IMR-90 (cell line): ENCODE measurements at regions not wholly inside any gene's neighbourhood (a gene's known extent, or its start where the extent isn't known, plus 50 kb on each side); places are given as distances from the start of the nearest gene placed in this dataset.

ENCODE experiments used
- ATAC-seq: fragments of 200-7000 bp; cut with Tn5 transposase; 2 replicates; pipeline ENCODE4 v1.9.1; 2020; ENCODE audit warnings: low read depth, mild to moderate bottlenecking, moderate library complexity
- BruUV-seq: library from RNA; stranded (reverse); fragments of 400-500 nt; replicated peaks from 2 replicates; lab custom pipeline; 2021; lab: Mats Ljungman, UMichigan
- CTCF ChIA-PET: fragments of 300-600 bp; formaldehyde crosslinking; extraction: SDS; loops from one replicate; lab custom pipeline; 2021; ENCODE audit warnings: antibody characterized with exemption; lab: Yijun Ruan, JAX
- POLR2A ChIA-PET: fragments of 300-600 bp; sonication (Branson Sonifier 250); formaldehyde crosslinking; loops from one replicate; lab custom pipeline; 2022; ENCODE audit warnings: antibody characterized with exemption; ENCODE audit not compliant: unreplicated experiment; lab: Charles Lee
- DNase-seq: peaks from one replicate; pipeline ENCODE4 v3.0.0; 2013
- H2AFZ ChIP-seq: replicated peaks from 2 replicates; pipeline ENCODE3; 2013; ENCODE audit warnings: low read length, mild to moderate bottlenecking; ENCODE audit not compliant: poor library complexity
- H2AK5ac ChIP-seq: 2 replicates; pipeline ENCODE4 v1.6.1; 2013; ENCODE audit warnings: low read depth, low read length, inconsistent platforms
- H2AK9ac ChIP-seq: replicated peaks from 2 replicates; pipeline ENCODE3; 2013; ENCODE audit warnings: mild to moderate bottlenecking, low read depth, low read length, moderate library complexity; ENCODE audit not compliant: poor library complexity
- H2BK120ac ChIP-seq: 2 replicates; pipeline ENCODE4 v1.6.1; 2013; ENCODE audit warnings: low read depth, low read length, inconsistent platforms
- H2BK15ac ChIP-seq: 3 replicates; pipeline ENCODE4 v1.6.1; 2013; ENCODE audit warnings: low read depth, low read length, inconsistent platforms
- H2BK20ac ChIP-seq: 2 replicates; pipeline ENCODE4 v1.6.1; 2013; ENCODE audit warnings: low read depth, mild to moderate bottlenecking, inconsistent platforms, low read length, moderate library complexity
- H2BK5ac ChIP-seq: 2 replicates; pipeline ENCODE4 v1.6.1; 2013; ENCODE audit warnings: mild to moderate bottlenecking, low read depth, low read length, inconsistent platforms; ENCODE audit not compliant: poor library complexity, severe bottlenecking
- H3K14ac ChIP-seq: replicated peaks from 2 replicates; pipeline ENCODE4 v1.6.1; 2013; ENCODE audit warnings: low read depth, low read length, inconsistent platforms
- H3K18ac ChIP-seq: 2 replicates; pipeline ENCODE4 v1.6.1; 2013; ENCODE audit warnings: low read depth, low read length, control low read depth
- H3K23ac ChIP-seq: 2 replicates; pipeline ENCODE4 v1.6.1; 2013; ENCODE audit warnings: low read depth, low read length, inconsistent platforms
- H3K27ac ChIP-seq: 2 replicates; pipeline ENCODE4 v1.5.1; 2013; ENCODE audit warnings: mild to moderate bottlenecking, control low read depth, low read length; ENCODE audit not compliant: insufficient read depth
- H3K27me3 ChIP-seq: 2 replicates; pipeline ENCODE4 v1.6.1; 2013; ENCODE audit warnings: low read length; ENCODE audit not compliant: control insufficient read depth, insufficient read depth
- H3K36me3 ChIP-seq: 2 replicates; pipeline ENCODE4 v1.6.1; 2013; ENCODE audit warnings: low read length, mixed read lengths; ENCODE audit not compliant: control insufficient read depth, insufficient read depth
- H3K4ac ChIP-seq: 2 replicates; pipeline ENCODE4 v1.6.1; 2013; ENCODE audit warnings: low read depth, low read length, inconsistent platforms
- H3K4me1 ChIP-seq: 2 replicates; pipeline ENCODE4 v1.6.1; 2013; ENCODE audit warnings: low read length, mixed read lengths; ENCODE audit not compliant: control insufficient read depth, insufficient read depth
- H3K4me2 ChIP-seq: 2 replicates; pipeline ENCODE4 v1.6.1; 2013; ENCODE audit warnings: low read depth, mild to moderate bottlenecking, control low read depth, low read length, moderate library complexity
- H3K4me3 ChIP-seq: 2 replicates; pipeline ENCODE4 v1.5.1; 2013; ENCODE audit warnings: low read depth, mild to moderate bottlenecking, control low read depth, low read length, moderate library complexity; ENCODE audit not compliant: insufficient read depth
- H3K56ac ChIP-seq: 2 replicates; pipeline ENCODE4 v1.6.1; 2013; ENCODE audit warnings: low read length, inconsistent platforms; ENCODE audit not compliant: insufficient read depth; ENCODE audit errors: extremely low read depth
- H3K79me1 ChIP-seq, 2 experiments: 2 replicates each; pipeline ENCODE4 v1.6.1; 2013; ENCODE audit warnings: low read length in 2 of 2, inconsistent platforms in 1 of 2, low read depth in 1 of 2
- H3K9ac ChIP-seq: 2 replicates; pipeline ENCODE4 v1.6.1; 2013; ENCODE audit warnings: low read depth, low read length, control low read depth
- H3K9me1 ChIP-seq: 2 replicates; pipeline ENCODE4 v1.6.1; 2013; ENCODE audit warnings: low read length, inconsistent platforms; ENCODE audit not compliant: insufficient read depth
- H3K9me3 ChIP-seq: 2 replicates; pipeline ENCODE4 v1.6.1; 2013; ENCODE audit warnings: low read length; ENCODE audit not compliant: control insufficient read depth, insufficient read depth
- H4K20me1 ChIP-seq: 2 replicates; pipeline ENCODE4 v1.6.1; 2013; ENCODE audit warnings: low read length, inconsistent platforms; ENCODE audit not compliant: insufficient read depth
- H4K5ac ChIP-seq: 2 replicates; pipeline ENCODE4 v1.6.1; 2013; ENCODE audit warnings: mild to moderate bottlenecking, low read depth, low read length, control low read depth
- H4K8ac ChIP-seq, 2 experiments: 2 replicates each; pipeline ENCODE4 v1.6.1; 2013; ENCODE audit warnings: low read depth in 2 of 2, low read length in 2 of 2, control low read depth in 1 of 2, inconsistent platforms in 1 of 2
- H4K91ac ChIP-seq: 2 replicates; pipeline ENCODE4 v1.6.1; 2013; ENCODE audit warnings: low read depth, low read length, inconsistent platforms; ENCODE audit not compliant: insufficient read depth
- BHLHE40 ChIP-seq: fragments of 150-350 bp; IDR thresholded peaks from 2 replicates; pipeline ENCODE4 v1.6.1; 2016; ENCODE audit warnings: mild to moderate bottlenecking, low read depth, low read length
- CEBPB ChIP-seq: IDR thresholded peaks from 2 replicates; pipeline ENCODE4 v1.6.1; 2012; ENCODE audit warnings: low read depth, low read length, improper control_type of control experiment
- CHD1 ChIP-seq: IDR thresholded peaks from 2 replicates; pipeline ENCODE4 v1.6.1; 2012; ENCODE audit warnings: low read depth, low read length, improper control_type of control experiment
- FOS ChIP-seq: fragments of 150-350 bp; IDR thresholded peaks from 2 replicates; pipeline ENCODE4 v1.6.1; 2016; ENCODE audit warnings: low read depth, low read length
- MAFK ChIP-seq: IDR thresholded peaks from 2 replicates; pipeline ENCODE4 v1.6.1; 2012; ENCODE audit warnings: low read depth, low read length, improper control_type of control experiment
- MAZ ChIP-seq: IDR thresholded peaks from 2 replicates; pipeline ENCODE4 v1.6.1; 2012; ENCODE audit warnings: low read depth, mild to moderate bottlenecking, low read length, improper control_type of control experiment, moderate library complexity, borderline replicate concordance
- MXI1 ChIP-seq: IDR thresholded peaks from 2 replicates; pipeline ENCODE4 v1.6.1; 2012; ENCODE audit warnings: low read depth, mild to moderate bottlenecking, low read length, moderate library complexity, borderline replicate concordance
- NFE2L2 ChIP-seq: fragments of 150-350 bp; IDR thresholded peaks from 2 replicates; pipeline ENCODE4 v1.6.1; 2016; ENCODE audit warnings: low read depth, mild to moderate bottlenecking, low read length
- POLR2A ChIP-seq: IDR thresholded peaks from 2 replicates; pipeline ENCODE4 v1.6.1; 2012; ENCODE audit warnings: mild to moderate bottlenecking, low read depth, low read length
- RAD21 ChIP-seq: IDR thresholded peaks from 2 replicates; pipeline ENCODE4 v1.6.1; 2012; ENCODE audit warnings: low read length, improper control_type of control experiment
- RCOR1 ChIP-seq: IDR thresholded peaks from 2 replicates; pipeline ENCODE4 v1.6.1; 2012; ENCODE audit warnings: mild to moderate bottlenecking, low read length, improper control_type of control experiment; ENCODE audit not compliant: insufficient replicate concordance
- RFX5 ChIP-seq: IDR thresholded peaks from 2 replicates; pipeline ENCODE4 v1.8.0; 2012; ENCODE audit warnings: low read depth, mild to moderate bottlenecking, low read length, moderate library complexity
- SMC3 ChIP-seq: fragments of 150-350 bp; IDR thresholded peaks from 2 replicates; pipeline ENCODE4 v1.6.1; 2016; ENCODE audit warnings: low read depth, mild to moderate bottlenecking, antibody characterized with exemption, low read length, moderate library complexity
- WGBS, 2 experiments: methylation state at CpG; one replicate each; pipeline versions ENCODE4 v1.1.5 to v1.1.7; 2013; ENCODE audit warnings: missing lambda C conversion rate in 2 of 2; ENCODE audit not compliant: insufficient read length in 1 of 2; ENCODE audit errors: extremely low coverage in 2 of 2; 5-methylcytosine and 5-hydroxymethylcytosine counted together
- dilution Hi-C: fragments of 300-500 bp; cut with HindIII; formaldehyde crosslinking; loops from one replicate; pipeline ENCODE4 v1.14.3; 2018; ENCODE audit warnings: low sequenced_read_pairs; ENCODE audit not compliant: unreplicated experiment
- in situ Hi-C: fragments of 300-500 bp; cut with MboI; formaldehyde crosslinking; loops from 3 replicates; pipeline ENCODE4 v1.14.3; 2019; ENCODE audit warnings: low sequenced_read_pairs, inconsistent platforms, mixed read lengths
- intact Hi-C: fragments of 100-400 bp; cut with micrococcal nuclease; formaldehyde crosslinking; loops from 2 replicates; pipeline ENCODE4 v1.10.0; 2022
- TF ChIP-seq, protein P1 (sequence below): fragments of 150-350 bp; IDR thresholded peaks from 2 replicates; pipeline ENCODE4 v1.6.1; 2016; ENCODE audit warnings: low read depth, mild to moderate bottlenecking, low read length, moderate library complexity, borderline replicate concordance
- TF ChIP-seq, protein P2 (sequence below): conservative IDR thresholded peaks from 2 replicates; pipeline ENCODE4 v1.5.1; 2012; ENCODE audit warnings: mild to moderate bottlenecking, low read depth, low read length, improper control_type of control experiment
- TF ChIP-seq, protein P3 (sequence below): fragments of 150-350 bp; IDR thresholded peaks from 2 replicates; pipeline ENCODE4 v1.6.1; 2017; ENCODE audit warnings: mild to moderate bottlenecking, antibody characterized with exemption, low read length, low read depth

- no peak for DNase-seq
- no peak overlapping the region for H2AFZ ChIP-seq
- no peak for ATAC-seq
These were observed 193.4 kb upstream of the GPR101 start for GRCh38 chrX:137227151-137227550.

More at GRCh38 chrX:137227151-137227550, 193.4 kb upstream of the GPR101 start:
- Histone ChIP-seq H2BK120ac (no peak overlapping the region), H4K20me1 (no peaks in the 10 kb centered on the region), H3K79me1 (no peaks in the 10 kb centered on the region), H2BK20ac (no peak overlapping the region), H3K23ac (no peak overlapping the region), H3K4me1 (no peaks in the 10 kb centered on the region), H3K56ac (no peak overlapping the region), H3K27ac (no peak overlapping the region), H2AK9ac (no peak overlapping the region), H2BK5ac (no peak overlapping the region), H4K5ac (no peak overlapping the region), H3K9me3 (no peaks in the 10 kb centered on the region), H3K4me2 (no peak overlapping the region), H3K18ac (no peak overlapping the region), H3K36me3 (no peaks in the 10 kb centered on the region), H3K9ac (no peak overlapping the region), H3K4ac (no peak overlapping the region), H4K91ac (no peak overlapping the region), H2BK15ac (no peak overlapping the region), H3K4me3 (no peak overlapping the region), H3K14ac (no peak overlapping the region), H3K27me3 (no peaks in the 10 kb centered on the region), H3K9me1 (no peaks in the 10 kb centered on the region), H4K8ac (no peak overlapping the region), H2AK5ac (no peak overlapping the region)
- ChIA-PET POLR2A (no interaction called here), CTCF (no interaction called here)
- no CpG with 5 or more reads among the region's 2 CpGs for WGBS, 2 experiments
- BruUV-seq: no TSS peak
- dilution Hi-C loops (no loop called here), intact Hi-C loops (no loop called here), in situ Hi-C loops (no loop called here)
- no peak for TF ChIP-seq MXI1
- no peak for TF ChIP-seq CEBPB
- TF ChIP-seq CHD1: no peak
- TF ChIP-seq, protein P1, sequence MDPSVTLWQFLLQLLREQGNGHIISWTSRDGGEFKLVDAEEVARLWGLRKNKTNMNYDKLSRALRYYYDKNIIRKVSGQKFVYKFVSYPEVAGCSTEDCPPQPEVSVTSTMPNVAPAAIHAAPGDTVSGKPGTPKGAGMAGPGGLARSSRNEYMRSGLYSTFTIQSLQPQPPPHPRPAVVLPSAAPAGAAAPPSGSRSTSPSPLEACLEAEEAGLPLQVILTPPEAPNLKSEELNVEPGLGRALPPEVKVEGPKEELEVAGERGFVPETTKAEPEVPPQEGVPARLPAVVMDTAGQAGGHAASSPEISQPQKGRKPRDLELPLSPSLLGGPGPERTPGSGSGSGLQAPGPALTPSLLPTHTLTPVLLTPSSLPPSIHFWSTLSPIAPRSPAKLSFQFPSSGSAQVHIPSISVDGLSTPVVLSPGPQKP: no peak
- no peak for TF ChIP-seq NFE2L2
- TF ChIP-seq, protein P2, sequence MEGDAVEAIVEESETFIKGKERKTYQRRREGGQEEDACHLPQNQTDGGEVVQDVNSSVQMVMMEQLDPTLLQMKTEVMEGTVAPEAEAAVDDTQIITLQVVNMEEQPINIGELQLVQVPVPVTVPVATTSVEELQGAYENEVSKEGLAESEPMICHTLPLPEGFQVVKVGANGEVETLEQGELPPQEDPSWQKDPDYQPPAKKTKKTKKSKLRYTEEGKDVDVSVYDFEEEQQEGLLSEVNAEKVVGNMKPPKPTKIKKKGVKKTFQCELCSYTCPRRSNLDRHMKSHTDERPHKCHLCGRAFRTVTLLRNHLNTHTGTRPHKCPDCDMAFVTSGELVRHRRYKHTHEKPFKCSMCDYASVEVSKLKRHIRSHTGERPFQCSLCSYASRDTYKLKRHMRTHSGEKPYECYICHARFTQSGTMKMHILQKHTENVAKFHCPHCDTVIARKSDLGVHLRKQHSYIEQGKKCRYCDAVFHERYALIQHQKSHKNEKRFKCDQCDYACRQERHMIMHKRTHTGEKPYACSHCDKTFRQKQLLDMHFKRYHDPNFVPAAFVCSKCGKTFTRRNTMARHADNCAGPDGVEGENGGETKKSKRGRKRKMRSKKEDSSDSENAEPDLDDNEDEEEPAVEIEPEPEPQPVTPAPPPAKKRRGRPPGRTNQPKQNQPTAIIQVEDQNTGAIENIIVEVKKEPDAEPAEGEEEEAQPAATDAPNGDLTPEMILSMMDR: no peak
- TF ChIP-seq MAFK: no peak
- TF ChIP-seq BHLHE40: no peak
- TF ChIP-seq FOS: no peak
- no peak for TF ChIP-seq RFX5
- no peak for TF ChIP-seq POLR2A
- no peak for TF ChIP-seq RAD21
- TF ChIP-seq SMC3: no peak
- TF ChIP-seq, protein P3, sequence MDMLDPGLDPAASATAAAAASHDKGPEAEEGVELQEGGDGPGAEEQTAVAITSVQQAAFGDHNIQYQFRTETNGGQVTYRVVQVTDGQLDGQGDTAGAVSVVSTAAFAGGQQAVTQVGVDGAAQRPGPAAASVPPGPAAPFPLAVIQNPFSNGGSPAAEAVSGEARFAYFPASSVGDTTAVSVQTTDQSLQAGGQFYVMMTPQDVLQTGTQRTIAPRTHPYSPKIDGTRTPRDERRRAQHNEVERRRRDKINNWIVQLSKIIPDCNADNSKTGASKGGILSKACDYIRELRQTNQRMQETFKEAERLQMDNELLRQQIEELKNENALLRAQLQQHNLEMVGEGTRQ: no peak
- no peak for TF ChIP-seq RCOR1
- TF ChIP-seq MAZ: no peak
